ENCODE measurements at regions not wholly inside any gene's neighbourhood (a gene's known extent, or its start where the extent isn't known, plus 50 kb on each side); places are given as distances from the start of the nearest gene placed in this dataset.
"Not testable (repeated sequence)": the region's sequence is repeated elsewhere in the genome, so short reads cannot be mapped to it uniquely, and the experiment has no call there.

DNA sequence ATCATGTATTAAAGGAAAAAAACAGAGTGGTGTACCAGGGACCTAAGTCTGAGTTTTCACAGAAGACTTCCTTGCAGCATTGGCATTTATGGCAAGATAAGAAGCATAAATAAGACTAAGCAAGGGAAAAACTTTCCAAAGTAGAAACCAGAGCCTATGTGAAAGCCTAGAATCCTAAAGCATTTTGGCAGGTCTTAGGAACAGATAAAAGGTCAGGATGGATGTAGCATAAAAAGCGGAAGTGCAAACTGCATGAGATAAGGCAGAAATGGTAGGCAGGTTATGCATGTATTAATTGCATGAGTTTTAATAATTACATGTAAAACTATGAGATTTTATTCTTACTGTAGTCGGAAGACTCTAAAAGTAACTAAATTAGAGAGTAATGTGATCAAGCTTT, 596.5 kb downstream of the SUCLG1 start:
- no peak for DNase-seq

DNA sequence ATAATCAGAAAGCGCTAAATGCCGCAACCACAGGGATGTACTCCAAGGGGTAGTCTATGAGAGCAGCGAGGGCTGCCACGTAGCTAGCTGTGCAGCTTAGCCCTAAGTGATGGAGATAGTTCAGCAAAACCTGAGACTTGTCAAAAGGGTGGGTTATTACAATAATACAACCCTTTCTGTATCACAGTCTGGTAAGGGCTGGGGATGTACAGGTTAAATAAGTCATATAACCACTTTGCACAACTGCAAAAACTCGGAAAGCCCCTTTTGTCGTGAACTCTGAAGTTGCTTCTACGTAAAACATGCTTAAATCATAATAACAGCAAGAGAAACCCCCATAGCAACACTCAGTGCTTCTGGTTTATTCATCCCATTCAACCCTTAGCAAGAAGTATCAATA, 598.8 kb downstream of the SUCLG1 start:
- no peak for DNase-seq

GRCh38 chr2:83859553-83859952, 599.5 kb downstream of the SUCLG1 start:
- DNase-seq = no peak

- no peak for DNase-seq
Observed at GRCh38 chr2:83851066-83851465, 608.0 kb downstream of the SUCLG1 start.

- no peak for DNase-seq
Observed at GRCh38 chr2:83850071-83850725, 608.9 kb downstream of the SUCLG1 start.

DNA sequence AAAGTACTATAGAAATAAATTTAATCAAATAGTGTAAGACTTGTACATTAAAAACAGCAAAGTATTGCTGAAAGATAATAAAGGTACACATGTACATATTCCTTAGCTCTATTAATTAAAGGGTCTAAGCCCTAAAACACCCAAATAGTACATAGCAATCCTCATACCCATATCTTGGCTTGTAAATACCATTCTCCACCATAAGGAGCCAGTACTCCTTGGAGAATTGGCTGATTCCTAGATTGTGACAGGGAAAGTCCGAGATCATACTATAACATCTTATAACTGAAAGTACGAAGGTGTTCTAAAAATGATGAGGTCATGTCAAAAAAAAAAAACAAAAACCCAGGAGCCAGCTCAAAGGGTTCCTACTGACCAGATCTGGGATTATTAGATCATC, 614.6 kb downstream of the SUCLG1 start:
- no peak for DNase-seq

DNA sequence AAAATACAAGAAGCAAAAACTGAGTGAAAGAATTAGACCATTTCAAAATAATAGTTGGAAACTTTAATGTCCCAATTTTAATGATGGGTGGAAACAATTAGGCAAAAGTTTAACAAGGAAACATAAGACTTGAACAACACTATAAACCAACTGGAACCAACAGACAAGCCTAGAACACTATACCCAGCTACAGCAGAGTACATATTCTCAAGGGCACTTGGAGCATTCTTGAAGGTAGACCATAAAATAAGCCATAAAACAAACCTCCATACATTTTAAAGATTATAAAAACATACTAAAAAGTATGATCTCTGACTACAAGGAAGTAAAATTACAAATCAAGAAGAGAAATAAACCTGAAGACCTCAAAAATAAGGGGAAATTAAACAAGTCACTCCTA, 616.7 kb downstream of the SUCLG1 start:
- no peak for DNase-seq

DNA sequence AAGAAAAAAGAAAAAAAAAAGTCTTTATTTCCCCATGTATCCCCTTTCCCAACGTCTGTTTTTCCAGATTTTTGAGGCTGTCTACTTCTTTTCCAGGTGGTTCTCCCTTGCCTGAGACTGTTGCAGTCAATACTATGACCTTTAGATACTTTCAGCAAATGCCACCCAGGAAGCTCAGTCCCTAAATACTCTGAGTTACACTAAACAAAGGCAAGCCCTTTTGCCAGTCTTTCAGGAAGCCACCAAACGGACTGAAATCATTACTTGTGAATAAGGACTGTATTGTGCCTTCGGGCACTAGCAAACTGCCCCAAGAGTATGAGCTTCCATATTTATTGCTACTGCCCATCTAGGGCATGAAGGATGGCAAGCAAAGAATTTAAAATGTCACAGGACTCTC, 621.3 kb downstream of the SUCLG1 start:
- no peak for DNase-seq

DNA sequence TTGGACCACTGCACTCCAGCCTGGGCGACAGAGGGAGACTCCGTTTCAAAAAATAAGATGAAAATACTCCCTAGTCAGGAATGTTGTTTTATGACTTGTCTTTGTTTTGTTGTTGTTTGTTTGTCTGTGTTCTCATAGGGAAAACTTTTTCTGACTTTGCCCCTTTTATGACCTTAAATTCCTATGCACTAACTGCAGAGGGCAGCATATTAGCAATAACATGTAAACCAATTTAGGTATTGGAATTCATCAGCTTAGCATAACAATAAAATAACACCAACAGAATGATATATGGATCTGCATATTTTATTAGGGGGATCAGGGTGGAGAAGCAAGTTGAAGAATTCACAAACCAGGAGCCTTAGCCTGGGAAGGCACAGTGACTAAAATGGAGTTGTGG, 631.5 kb downstream of the SUCLG1 start:
- DNase-seq = no peak

- DNase-seq = no peak
Observed at GRCh38 chr2:83826577-83826976, 632.5 kb downstream of the SUCLG1 start.

GRCh38 chr2:83823229-83823628, 635.9 kb downstream of the SUCLG1 start:
- no peak for DNase-seq

DNA sequence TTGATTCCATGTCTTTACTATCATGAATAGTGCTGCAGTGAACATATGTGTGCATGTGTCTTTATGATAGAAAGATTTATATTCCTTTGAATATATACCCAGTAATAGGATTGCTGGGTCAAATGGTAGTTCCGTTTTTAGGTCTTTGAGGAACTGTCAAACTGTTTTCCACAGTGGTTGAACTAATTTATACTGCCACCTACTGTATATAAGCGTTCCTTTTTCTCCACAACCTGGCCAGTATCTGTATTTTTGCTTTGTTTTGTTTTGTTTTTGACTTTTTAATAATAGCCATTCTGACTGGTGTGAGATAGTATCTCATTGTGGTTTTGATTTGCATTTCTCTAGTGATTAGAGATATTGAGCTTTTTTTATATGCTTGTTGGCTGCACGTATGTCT, 641.6 kb downstream of the SUCLG1 start:
- no peak for DNase-seq

- DNase-seq = no peak
Observed at GRCh38 chr2:83808878-83809277, 650.2 kb downstream of the SUCLG1 start.

DNA sequence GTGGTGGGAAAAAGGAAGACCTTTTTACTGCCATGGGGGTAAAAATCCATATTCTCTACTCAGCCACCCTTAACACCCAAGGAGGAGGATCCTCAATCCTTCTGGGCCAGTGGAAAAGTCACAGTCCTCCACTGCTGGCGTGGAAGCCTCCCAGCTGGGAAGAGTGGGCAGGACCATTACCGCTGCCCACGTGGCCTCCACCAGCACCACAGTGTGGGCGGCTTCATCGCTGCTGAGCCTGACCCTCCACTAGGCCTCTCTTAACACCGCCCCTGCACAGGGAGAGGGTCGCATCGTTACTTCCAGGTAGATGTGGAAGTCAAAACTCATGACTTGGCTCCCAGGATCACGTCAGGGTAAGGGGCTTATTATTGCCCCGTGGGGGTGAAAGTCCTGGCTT, 656.5 kb downstream of the SUCLG1 start:
- no peak for DNase-seq

GRCh38 chr2:83795777-83796176, 663.3 kb downstream of the SUCLG1 start:
- no peak for DNase-seq

DNA sequence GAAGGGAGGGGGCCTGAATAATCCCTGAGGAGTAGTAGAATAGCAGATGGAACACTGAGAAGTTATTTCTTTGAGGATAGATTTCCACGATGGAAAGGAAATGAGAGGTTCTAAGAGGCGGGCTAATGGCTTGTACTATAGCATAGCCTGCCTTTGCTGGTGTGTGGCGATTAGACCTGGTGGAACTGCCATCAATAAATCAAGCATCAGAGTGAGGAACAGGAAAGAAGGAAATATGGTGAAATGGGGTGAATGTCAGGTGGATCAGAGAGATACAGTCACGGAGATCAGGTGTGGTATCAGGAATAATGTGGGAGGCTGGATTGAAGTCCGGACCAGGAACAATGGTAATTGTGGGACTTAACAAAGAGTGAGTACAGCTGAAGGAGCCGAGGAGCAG, 668.6 kb downstream of the SUCLG1 start:
- DNase-seq = not testable (repeated sequence)

- DNase-seq = not testable (repeated sequence)
Observed at GRCh38 chr2:83789674-83790073, 669.4 kb downstream of the SUCLG1 start.

GRCh38 chr2:83788938-83789566, 670.0 kb downstream of the SUCLG1 start:
- not testable (repeated sequence) for DNase-seq

DNA sequence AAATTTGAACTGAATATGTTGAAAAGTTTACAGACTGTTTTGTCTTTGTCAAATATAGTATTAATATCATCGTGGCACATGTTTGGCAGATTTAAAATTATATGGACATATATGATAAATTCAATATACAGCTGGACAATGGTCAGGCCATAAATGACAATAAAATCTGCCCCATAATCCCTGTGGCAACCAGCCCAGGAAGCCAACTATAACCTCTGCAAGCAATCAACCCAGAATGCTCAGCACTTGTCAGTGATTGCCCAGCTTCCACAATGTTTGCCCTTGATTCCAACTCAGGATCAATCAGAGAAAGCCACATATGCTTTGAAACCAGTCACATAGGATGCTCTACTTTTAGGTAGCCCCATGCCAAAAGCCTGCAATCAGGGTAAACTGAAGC, 671.9 kb downstream of the SUCLG1 start:
- no peak for DNase-seq

- no peak for DNase-seq
Observed at GRCh38 chr2:83786140-83786539, 672.9 kb downstream of the SUCLG1 start.

DNA sequence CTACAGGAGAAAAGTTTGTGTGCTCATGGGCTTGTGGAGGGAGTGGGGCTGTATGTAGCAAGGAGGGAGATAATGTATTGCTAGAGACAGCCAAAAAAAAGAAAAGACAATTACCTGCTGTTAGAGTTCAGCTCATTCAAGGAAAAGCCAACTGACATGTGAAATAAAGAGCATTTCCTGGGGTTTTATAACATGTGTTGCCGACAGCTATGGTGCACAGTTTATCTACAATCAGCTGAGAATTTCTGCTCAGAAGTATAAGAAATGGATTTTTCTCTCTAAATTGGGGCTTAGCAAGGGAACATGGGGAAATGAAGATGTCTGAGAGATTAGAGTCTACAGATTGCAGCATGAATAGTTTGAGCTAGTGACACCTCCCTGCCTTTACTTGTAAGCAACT, 674.1 kb downstream of the SUCLG1 start:
- no peak for DNase-seq

- no peak for DNase-seq
Observed at GRCh38 chr2:83784315-83784714, 674.8 kb downstream of the SUCLG1 start.

GRCh38 chr2:83782122-83782521, 677.0 kb downstream of the SUCLG1 start:
- DNase-seq = no peak

DNA sequence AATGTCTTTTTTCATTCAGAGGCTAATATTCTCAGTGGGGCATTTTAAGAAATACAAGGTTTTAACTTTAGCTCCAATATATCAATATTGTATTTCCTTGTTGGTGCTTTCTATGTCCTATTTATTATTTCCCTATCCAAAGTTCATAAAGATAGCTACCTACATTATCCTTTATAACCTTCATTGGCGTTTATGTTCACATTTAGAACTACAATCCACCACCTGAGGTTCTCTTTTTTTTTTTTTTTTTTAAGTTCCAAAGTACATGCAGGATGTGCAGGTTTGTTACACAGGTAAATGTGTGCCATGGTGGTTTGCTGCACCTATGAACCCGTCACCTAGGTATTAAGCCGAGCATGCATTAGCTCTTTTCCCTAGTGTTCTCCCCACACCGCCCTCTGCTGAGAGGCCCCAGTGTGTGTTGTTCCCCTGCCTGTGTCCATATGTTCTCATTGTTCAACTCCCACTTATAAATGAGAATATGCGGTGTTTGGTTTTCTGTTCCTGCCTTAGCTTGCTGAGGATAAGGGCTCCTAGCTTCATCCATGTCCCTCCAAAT, 694.6 kb downstream of the SUCLG1 start:
- no peak for DNase-seq

DNA sequence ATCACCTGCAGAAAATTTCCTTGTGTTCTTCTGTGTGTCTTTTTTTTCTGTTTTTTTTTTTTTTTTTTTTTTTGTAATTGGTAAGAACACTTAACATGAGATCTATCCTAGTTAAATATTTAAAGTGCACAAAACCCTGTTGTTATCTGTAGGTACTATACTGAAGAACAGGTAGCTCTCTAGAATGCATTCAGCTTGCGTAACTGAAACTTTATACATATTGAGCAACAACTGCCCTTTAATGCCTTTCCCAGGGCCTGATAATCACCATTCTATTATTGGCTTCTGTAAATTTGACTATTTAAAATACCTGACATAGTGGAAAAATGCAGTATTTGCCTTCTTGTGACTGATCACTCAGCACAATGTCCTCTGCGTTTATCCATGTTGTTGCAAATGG, 701.8 kb downstream of the SUCLG1 start:
- no peak for DNase-seq
